ENCODE measurements at regions not wholly inside any gene's neighbourhood (a gene's known extent, or its start where the extent isn't known, plus 50 kb on each side); places are given as distances from the start of the nearest gene placed in this dataset.

DNA sequence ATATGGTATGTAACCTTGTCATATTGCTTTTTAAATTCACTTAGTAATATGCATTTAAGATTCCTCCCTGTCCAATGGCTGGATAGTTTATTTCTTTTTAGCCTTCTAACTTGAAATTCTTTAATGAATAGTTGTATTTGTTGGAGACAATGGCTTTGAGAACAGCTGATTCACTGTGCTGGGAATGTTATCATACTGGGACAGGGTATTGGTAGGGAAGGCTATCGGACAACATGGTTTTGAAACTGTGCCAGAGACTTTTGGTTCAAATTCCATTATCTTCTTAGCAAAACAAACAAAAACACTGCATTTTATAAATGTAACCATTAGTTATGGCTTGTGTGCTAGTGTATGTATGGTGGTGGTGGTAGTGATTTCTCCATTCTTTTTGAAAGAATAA, 517.1 kb upstream of the ANKRD30A start:
- Histone ChIP-seq H3K9ac (ENCODE audit: low read length) (no peak overlapping the region), H3K9me2 (ENCODE audit: insufficient read depth) (no peaks in the 10 kb centered on the region), H3K4me3 (replicated peaks in 1 of 2; ENCODE audit: low read depth in 1 of 2, low read length in 2 of 2) (no peak overlapping the region), H4K20me1 (ENCODE audit: insufficient read depth) (no peaks in the 10 kb centered on the region), H2AFZ (ENCODE audit: low read depth, low read length, poor library complexity, severe bottlenecking) (no peak overlapping the region), H3K4me2 (ENCODE audit: low read length) (no peak overlapping the region), H3K36me3 (ENCODE audit: control insufficient read depth in 1 of 2, insufficient read depth in 2 of 2, low read length in 2 of 2) (no peaks in the 10 kb centered on the region), H3K27me3 (ENCODE audit: insufficient read depth, low read length) (no peaks in the 10 kb centered on the region), H3K27ac (ENCODE audit: low read depth, low read length) (no peak overlapping the region), H3K9me3 (ENCODE audit: control insufficient read depth in 1 of 2, insufficient read depth in 1 of 2, low read depth in 1 of 2, low read length in 2 of 2) (peaks cover 0 to 8% of the 10 kb centered on the region in 2 experiments; a peak in 1 of 4 replicates), H3K4me1 (ENCODE audit: control insufficient read depth in 1 of 2, insufficient read depth in 2 of 2, low read length in 2 of 2) (no peaks in the 10 kb centered on the region), H3K79me2 (ENCODE audit: insufficient read depth, low read length) (no peaks in the 10 kb centered on the region)
- BruUV-seq (replicated peaks): no TSS peak
- TF ChIP-seq YY1 (IDR thresholded peaks at IDR 0.05; ENCODE audit: extremely low read depth, insufficient replicate concordance, low read depth, low read length) (no peak), POLR2AphosphoS5 (IDR thresholded peaks at IDR 0.05; ENCODE audit: low read depth, low read length) (no peak), FOSL1 (IDR thresholded peaks at IDR 0.05; ENCODE audit: low read depth) (no peak), SP1 (IDR thresholded peaks at IDR 0.05; ENCODE audit: low read depth) (no peak), SRF (IDR thresholded peaks at IDR 0.05; ENCODE audit: low read depth) (no peak), RAD21 (IDR thresholded peaks at IDR 0.05; ENCODE audit: low read depth) (no peak), CBX3 (IDR thresholded peaks at IDR 0.05; ENCODE audit: low read depth) (no peak), ELF1 (IDR thresholded peaks at IDR 0.05; ENCODE audit: borderline replicate concordance, low read depth) (no peak)
- TF ChIP-seq, protein P1, sequence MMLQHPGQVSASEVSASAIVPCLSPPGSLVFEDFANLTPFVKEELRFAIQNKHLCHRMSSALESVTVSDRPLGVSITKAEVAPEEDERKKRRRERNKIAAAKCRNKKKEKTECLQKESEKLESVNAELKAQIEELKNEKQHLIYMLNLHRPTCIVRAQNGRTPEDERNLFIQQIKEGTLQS (IDR thresholded peaks at IDR 0.05): no peak
- TF ChIP-seq, protein P2, sequence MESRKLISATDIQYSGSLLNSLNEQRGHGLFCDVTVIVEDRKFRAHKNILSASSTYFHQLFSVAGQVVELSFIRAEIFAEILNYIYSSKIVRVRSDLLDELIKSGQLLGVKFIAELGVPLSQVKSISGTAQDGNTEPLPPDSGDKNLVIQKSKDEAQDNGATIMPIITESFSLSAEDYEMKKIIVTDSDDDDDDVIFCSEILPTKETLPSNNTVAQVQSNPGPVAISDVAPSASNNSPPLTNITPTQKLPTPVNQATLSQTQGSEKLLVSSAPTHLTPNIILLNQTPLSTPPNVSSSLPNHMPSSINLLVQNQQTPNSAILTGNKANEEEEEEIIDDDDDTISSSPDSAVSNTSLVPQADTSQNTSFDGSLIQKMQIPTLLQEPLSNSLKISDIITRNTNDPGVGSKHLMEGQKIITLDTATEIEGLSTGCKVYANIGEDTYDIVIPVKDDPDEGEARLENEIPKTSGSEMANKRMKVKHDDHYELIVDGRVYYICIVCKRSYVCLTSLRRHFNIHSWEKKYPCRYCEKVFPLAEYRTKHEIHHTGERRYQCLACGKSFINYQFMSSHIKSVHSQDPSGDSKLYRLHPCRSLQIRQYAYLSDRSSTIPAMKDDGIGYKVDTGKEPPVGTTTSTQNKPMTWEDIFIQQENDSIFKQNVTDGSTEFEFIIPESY (IDR thresholded peaks at IDR 0.05; ENCODE audit: extremely low read depth, insufficient replicate concordance, low read length): no peak
- intact Hi-C loops (cut with micrococcal nuclease): no loop called here
- CTCF ChIA-PET: no interaction called here
- RAD21 ChIA-PET (ENCODE audit: low non-redundant PET in 1 of 2, low total read pairs in 2 of 2, uncharacterized antibody in 2 of 2, unreplicated experiment in 2 of 2): no interaction called here
- POLR2A ChIA-PET: no interaction called here
- DNase-seq (ENCODE audit: low read depth, low spot score) (no peak), ATAC-seq (no peak)
